Hepatocyte (in vitro differentiated cells): ENCODE measurements at regions not wholly inside any gene's neighbourhood (a gene's known extent, or its start where the extent isn't known, plus 50 kb on each side); places are given as distances from the start of the nearest gene placed in this dataset.
"Not testable (repeated sequence)": the region's sequence is repeated elsewhere in the genome, so short reads cannot be mapped to it uniquely, and the experiment has no call there.

Experiments
- EZH2 ChIP-seq: fragments of 200-600 bp; sonication (generic); IDR thresholded peaks from 2 replicates; pipeline ENCODE4 v1.6.1; 2016; ENCODE audit warnings: antibody characterized with exemption, mild to moderate bottlenecking, borderline replicate concordance
- TF ChIP-seq, protein P1 (sequence below): fragments of 200-600 bp; sonication (generic); IDR thresholded peaks from 2 replicates; pipeline ENCODE4 v1.5.1; 2016; ENCODE audit warnings: antibody characterized with exemption, mild to moderate bottlenecking; ENCODE audit not compliant: poor library complexity

DNA sequence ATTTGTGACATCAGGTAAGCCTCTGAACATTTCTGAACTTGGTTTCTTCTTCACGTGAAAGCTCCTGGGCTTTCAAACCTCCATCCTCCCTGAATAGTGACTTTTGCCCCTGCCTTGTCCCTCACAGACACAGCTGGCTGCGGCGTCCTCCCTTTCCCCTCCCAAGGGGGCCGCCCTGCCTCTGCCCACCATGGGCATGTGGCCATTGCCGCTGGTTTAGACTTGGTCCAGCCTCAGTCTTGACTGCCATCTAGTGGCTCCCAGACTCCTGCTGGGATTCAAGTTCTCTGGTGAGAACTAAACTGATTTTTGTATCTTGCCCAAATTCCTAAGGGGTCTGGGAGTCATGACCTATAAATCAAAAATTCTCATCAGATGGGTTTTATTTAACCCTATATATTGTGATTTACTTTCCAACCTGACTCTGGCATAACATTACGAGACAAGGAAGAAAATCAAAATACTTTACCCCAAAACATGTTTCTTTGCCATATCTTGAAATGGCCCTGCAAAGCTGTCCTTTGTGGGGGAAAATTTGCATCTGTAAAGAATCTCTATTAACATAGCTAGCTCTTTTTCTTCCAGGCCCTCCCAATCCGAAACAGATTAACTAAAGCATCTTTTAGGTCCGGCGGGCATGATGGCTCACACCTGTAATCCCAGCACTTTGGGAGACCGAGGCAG lies 73.9 kb upstream of the SEC14L1 start:
- TF ChIP-seq, protein P1, sequence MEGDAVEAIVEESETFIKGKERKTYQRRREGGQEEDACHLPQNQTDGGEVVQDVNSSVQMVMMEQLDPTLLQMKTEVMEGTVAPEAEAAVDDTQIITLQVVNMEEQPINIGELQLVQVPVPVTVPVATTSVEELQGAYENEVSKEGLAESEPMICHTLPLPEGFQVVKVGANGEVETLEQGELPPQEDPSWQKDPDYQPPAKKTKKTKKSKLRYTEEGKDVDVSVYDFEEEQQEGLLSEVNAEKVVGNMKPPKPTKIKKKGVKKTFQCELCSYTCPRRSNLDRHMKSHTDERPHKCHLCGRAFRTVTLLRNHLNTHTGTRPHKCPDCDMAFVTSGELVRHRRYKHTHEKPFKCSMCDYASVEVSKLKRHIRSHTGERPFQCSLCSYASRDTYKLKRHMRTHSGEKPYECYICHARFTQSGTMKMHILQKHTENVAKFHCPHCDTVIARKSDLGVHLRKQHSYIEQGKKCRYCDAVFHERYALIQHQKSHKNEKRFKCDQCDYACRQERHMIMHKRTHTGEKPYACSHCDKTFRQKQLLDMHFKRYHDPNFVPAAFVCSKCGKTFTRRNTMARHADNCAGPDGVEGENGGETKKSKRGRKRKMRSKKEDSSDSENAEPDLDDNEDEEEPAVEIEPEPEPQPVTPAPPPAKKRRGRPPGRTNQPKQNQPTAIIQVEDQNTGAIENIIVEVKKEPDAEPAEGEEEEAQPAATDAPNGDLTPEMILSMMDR: peak; percentile 92
- TF ChIP-seq EZH2: not testable (repeated sequence)
